Colonic mucosa (tissue), 4 donors: ENCODE measurements at regions not wholly inside any gene's neighbourhood (a gene's known extent, or its start where the extent isn't known, plus 50 kb on each side); places are given as distances from the start of the nearest gene placed in this dataset.

Experiments
- DNase-seq: peaks from one replicate; pipeline ENCODE4 v3.0.0-alpha.2; 2020
- H3K27ac ChIP-seq: fragments of 200-600 bp; one replicate; pipeline ENCODE4 v1.8.0; 2021
- H3K27me3 ChIP-seq: fragments of 200-600 bp; one replicate; pipeline ENCODE4 v1.8.0; 2021
- H3K36me3 ChIP-seq: fragments of 200-600 bp; one replicate; pipeline ENCODE4 v1.8.0; 2021
- H3K4me1 ChIP-seq: fragments of 200-600 bp; one replicate; pipeline ENCODE4 v1.8.0; 2021; ENCODE audit warnings: mild to moderate bottlenecking
- H3K4me3 ChIP-seq: fragments of 200-600 bp; one replicate; pipeline ENCODE4 v1.8.0; 2021
- H3K9ac ChIP-seq, 2 donors: one replicate each; pipeline ENCODE4 v1.7.0; 2013; ENCODE audit warnings: control low read depth in 2 of 2, low read depth in 2 of 2, low read length in 2 of 2
- H3K9me3 ChIP-seq: fragments of 200-600 bp; one replicate; pipeline ENCODE4 v1.8.0; 2021
- intact Hi-C: fragments of 100-400 bp; cut with DNase I; formaldehyde crosslinking; loops from one replicate; pipeline ENCODE4 v1.14.1; 2022
- TF ChIP-seq, protein P1 (sequence below): fragments of 200-600 bp; IDR thresholded peaks from one replicate; pipeline ENCODE4 v1.8.0; 2022; ENCODE audit warnings: antibody characterized with exemption, mild to moderate bottlenecking
- donor health status: healthy.
- donor health status: DM: no; HTN: no; CAD: no.
- donor health status: DM: no; HTN: no; CAD: no.

DNA sequence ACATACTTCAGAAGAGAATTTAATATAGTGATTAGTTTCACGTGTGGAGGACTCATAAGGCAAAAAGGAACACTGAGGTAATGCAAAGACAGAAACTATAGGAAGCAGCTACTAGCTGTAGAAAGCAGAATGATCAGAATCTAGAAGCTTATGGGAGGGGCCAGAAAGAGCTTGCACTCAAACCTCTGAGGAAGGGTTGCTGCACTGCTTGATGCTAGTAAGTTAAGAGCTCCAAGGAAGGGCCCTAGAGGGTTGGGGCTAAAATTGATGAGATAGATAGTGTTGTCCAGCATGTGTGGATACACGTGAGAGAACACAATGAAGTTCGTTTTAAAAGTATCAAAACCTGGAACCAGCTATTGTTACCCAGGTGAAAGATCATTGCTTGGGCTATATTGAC is 311.1 kb downstream of the SLC6A15 start:
- TF ChIP-seq, protein P1, sequence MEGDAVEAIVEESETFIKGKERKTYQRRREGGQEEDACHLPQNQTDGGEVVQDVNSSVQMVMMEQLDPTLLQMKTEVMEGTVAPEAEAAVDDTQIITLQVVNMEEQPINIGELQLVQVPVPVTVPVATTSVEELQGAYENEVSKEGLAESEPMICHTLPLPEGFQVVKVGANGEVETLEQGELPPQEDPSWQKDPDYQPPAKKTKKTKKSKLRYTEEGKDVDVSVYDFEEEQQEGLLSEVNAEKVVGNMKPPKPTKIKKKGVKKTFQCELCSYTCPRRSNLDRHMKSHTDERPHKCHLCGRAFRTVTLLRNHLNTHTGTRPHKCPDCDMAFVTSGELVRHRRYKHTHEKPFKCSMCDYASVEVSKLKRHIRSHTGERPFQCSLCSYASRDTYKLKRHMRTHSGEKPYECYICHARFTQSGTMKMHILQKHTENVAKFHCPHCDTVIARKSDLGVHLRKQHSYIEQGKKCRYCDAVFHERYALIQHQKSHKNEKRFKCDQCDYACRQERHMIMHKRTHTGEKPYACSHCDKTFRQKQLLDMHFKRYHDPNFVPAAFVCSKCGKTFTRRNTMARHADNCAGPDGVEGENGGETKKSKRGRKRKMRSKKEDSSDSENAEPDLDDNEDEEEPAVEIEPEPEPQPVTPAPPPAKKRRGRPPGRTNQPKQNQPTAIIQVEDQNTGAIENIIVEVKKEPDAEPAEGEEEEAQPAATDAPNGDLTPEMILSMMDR: no peak
- no peaks in the 10 kb centered on the region for H3K27me3 ChIP-seq
- no peak overlapping the region for H3K4me3 ChIP-seq
- DNase-seq: no peak
- no peaks in the 10 kb centered on the region for H3K4me1 ChIP-seq
- no peaks in the 10 kb centered on the region for H3K36me3 ChIP-seq
- intact Hi-C loops: no loop called here
- H3K9me3 ChIP-seq: no peaks in the 10 kb centered on the region
- H3K27ac ChIP-seq: no peak overlapping the region
- H3K9ac ChIP-seq: no peak overlapping the region

DNA sequence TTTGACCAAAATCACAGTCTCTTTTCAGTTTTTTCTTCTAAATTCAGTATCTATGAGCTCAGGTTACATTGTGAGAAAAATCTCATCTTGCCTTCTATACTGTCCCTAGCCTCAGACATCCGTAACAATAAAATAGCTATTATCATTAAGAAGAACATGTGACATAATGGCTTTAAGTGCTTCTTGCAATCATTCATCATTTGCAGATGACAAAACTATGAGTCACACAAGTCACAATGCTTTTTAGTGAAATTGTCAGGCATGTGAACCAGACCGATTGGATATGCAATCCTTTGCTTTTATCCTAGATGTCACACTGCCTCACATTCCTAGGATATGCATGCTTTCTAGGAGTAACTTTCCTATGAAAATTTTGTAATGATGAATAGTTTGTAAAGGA is 313.1 kb downstream of the SLC6A15 start:
- no peak overlapping the region for H3K4me3 ChIP-seq
- H3K27ac ChIP-seq: no peak overlapping the region
- H3K4me1 ChIP-seq: no peaks in the 10 kb centered on the region
- DNase-seq: no peak
- no peaks in the 10 kb centered on the region for H3K9me3 ChIP-seq
- TF ChIP-seq, protein P1: no peak
- no peaks in the 10 kb centered on the region for H3K27me3 ChIP-seq
- no peaks in the 10 kb centered on the region for H3K36me3 ChIP-seq
- H3K9ac ChIP-seq: no peak overlapping the region
- intact Hi-C loops: no loop called here

DNA sequence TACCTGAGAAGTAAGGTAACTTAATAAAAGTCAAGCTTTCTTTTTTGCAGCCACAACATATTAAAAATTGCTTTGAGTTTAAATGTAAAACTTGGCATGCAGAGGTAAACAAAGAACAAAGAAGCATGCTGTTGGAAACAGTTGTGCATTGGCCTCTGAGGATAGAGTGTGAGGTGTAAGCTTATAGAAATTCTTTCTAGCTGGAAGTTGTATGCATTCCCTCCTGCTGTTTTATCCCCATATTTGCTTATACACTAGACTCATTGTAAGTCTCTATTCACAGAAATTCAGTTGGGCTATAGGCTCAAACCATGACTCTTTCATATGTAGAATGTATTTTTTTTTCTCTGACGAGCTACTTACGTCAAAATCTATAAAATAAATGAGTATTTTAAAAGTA is 316.3 kb downstream of the SLC6A15 start:
- TF ChIP-seq, protein P1: no peak
- H3K9me3 ChIP-seq: no peaks in the 10 kb centered on the region
- H3K36me3 ChIP-seq: no peaks in the 10 kb centered on the region
- H3K27ac ChIP-seq: no peak overlapping the region
- no peak overlapping the region for H3K9ac ChIP-seq
- intact Hi-C loops: no loop called here
- H3K4me3 ChIP-seq: no peak overlapping the region
- H3K4me1 ChIP-seq: no peaks in the 10 kb centered on the region
- no peaks in the 10 kb centered on the region for H3K27me3 ChIP-seq
- DNase-seq: no peak

DNA sequence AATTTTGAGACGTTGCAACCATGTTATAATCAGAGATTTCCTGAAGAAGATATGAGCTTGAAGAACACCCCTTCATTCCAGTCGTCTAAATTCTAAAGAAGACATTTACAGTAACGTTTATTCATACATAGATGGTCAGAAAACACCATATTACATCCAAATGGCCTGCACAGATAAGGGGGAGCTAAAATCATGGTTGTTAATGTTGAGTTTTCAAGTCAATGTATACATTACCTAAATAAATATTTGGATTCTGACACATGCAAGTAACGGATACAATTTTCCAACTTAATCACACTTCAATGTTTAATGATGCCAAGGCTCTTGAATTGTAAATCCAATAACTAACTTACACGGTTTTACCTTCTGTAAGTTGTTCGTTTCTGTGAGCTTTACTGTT is 318.4 kb downstream of the SLC6A15 start:
- intact Hi-C loops: no loop called here
- H3K9ac ChIP-seq: no peak overlapping the region
- no peaks in the 10 kb centered on the region for H3K27me3 ChIP-seq
- no peaks in the 10 kb centered on the region for H3K4me1 ChIP-seq
- TF ChIP-seq, protein P1: no peak
- no peak for DNase-seq
- H3K9me3 ChIP-seq: no peaks in the 10 kb centered on the region
- H3K27ac ChIP-seq: no peak overlapping the region
- H3K4me3 ChIP-seq: no peak overlapping the region
- no peaks in the 10 kb centered on the region for H3K36me3 ChIP-seq

DNA sequence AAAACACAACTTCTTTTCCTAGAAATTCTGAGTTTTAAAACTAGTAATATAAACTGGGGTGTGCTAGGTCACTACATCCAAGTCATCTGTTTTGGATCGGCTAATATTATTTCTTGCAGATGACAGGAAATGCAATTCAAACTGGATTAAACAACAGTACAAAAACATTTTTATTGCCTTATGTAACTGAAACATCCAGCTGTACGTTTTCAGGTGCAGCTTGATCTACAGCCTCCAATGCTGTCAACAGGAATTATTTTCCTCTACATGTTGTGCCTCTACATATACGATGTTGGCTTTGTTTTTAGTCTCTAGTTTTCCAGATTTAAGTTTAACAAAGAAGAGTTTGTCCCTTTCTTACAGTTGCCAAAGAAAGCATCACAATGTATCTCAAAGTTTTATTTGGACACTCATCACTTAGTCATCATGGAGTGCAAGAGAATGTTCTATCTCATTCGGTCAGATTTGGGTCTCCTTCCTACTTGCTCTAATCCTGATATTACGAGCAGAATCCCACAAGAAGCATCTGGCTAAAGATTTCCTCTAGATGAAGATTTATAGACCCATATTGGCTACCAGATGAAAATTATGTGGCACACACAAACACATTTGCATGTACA is 326.7 kb downstream of the SLC6A15 start:
- Histone ChIP-seq H3K4me3 (no peak overlapping the region), H3K36me3 (no peaks in the 10 kb centered on the region), H3K9me3 (no peaks in the 10 kb centered on the region), H3K9ac (no peak overlapping the region), H3K27me3 (no peaks in the 10 kb centered on the region), H3K27ac (no peak overlapping the region), H3K4me1 (no peaks in the 10 kb centered on the region)
- TF ChIP-seq, protein P1: no peak
- no peak for DNase-seq
- intact Hi-C loops: no loop called here
